Neural crest cell (in vitro differentiated cells): ENCODE measurements at regions not wholly inside any gene's neighbourhood (a gene's known extent, or its start where the extent isn't known, plus 50 kb on each side); places are given as distances from the start of the nearest gene placed in this dataset.

Experiments
- DNase-seq: peaks from one replicate; pipeline ENCODE4 v3.0.0; 2021; ENCODE audit warnings: low read depth, mixed read lengths, low spot score
- H3K27ac Mint-ChIP-seq: one replicate; pipeline ENCODE4 v1.8.0; 2021; ENCODE audit warnings: mild to moderate bottlenecking, mixed read lengths; ENCODE audit not compliant: unreplicated experiment
- H3K27me3 Mint-ChIP-seq: 2 replicates; pipeline ENCODE4 v1.8.0; 2021; ENCODE audit warnings: low read depth, mild to moderate bottlenecking, mixed read lengths
- H3K36me3 Mint-ChIP-seq: 2 replicates; pipeline ENCODE4 v1.8.0; 2021; ENCODE audit warnings: low read depth, mild to moderate bottlenecking, mixed read lengths
- H3K4me1 Mint-ChIP-seq: 2 replicates; pipeline ENCODE4 v1.8.0; 2021; ENCODE audit warnings: mixed read lengths
- H3K4me3 Mint-ChIP-seq: one replicate; pipeline ENCODE4 v1.8.0; 2021; ENCODE audit warnings: mild to moderate bottlenecking, mixed read lengths
- H3K9me3 Mint-ChIP-seq: 2 replicates; pipeline ENCODE4 v1.8.0; 2021; ENCODE audit warnings: mixed read lengths
- CTCF ChIP-seq: fragments of 200-600 bp; sonication (generic); conservative IDR thresholded peaks from 2 replicates; pipeline ENCODE4 v1.5.0; 2021; ENCODE audit warnings: antibody characterized with exemption, mild to moderate bottlenecking

GRCh38 chr2:7924023-7924762, 757.7 kb upstream of the ID2 start:
- Mint-ChIP-seq H3K9me3 (peaks cover 8% of the 10 kb centered on the region), H3K27me3 (no peaks in the 10 kb centered on the region), H3K36me3 (peaks cover 4% of the 10 kb centered on the region), H3K27ac (no peak overlapping the region), H3K4me3 (no peak overlapping the region), H3K4me1 (no peaks in the 10 kb centered on the region)
- no peak for TF ChIP-seq CTCF
- no peak for DNase-seq

GRCh38 chr2:7925506-7925905, 756.4 kb upstream of the ID2 start:
- Mint-ChIP-seq H3K4me1 (no peaks in the 10 kb centered on the region), H3K4me3 (no peak overlapping the region), H3K9me3 (peaks cover 5% of the 10 kb centered on the region), H3K27ac (no peak overlapping the region), H3K27me3 (no peaks in the 10 kb centered on the region), H3K36me3 (peaks cover 4% of the 10 kb centered on the region)
- no peak for TF ChIP-seq CTCF
- no peak for DNase-seq

- peaks cover 4% of the 10 kb centered on the region for H3K36me3 Mint-ChIP-seq
- H3K4me1 Mint-ChIP-seq = no peaks in the 10 kb centered on the region
- peaks cover 2% of the 10 kb centered on the region for H3K9me3 Mint-ChIP-seq
- H3K27ac Mint-ChIP-seq = no peak overlapping the region
- no peaks in the 10 kb centered on the region for H3K27me3 Mint-ChIP-seq
- H3K4me3 Mint-ChIP-seq = no peak overlapping the region
- no peak for DNase-seq
- TF ChIP-seq CTCF = no peak
Measured at GRCh38 chr2:7927691-7928090, 754.2 kb upstream of the ID2 start.

GRCh38 chr2:7929281-7929680, 752.6 kb upstream of the ID2 start:
- H3K36me3 Mint-ChIP-seq = no peaks in the 10 kb centered on the region
- H3K27me3 Mint-ChIP-seq = no peaks in the 10 kb centered on the region
- no peak for DNase-seq
- H3K4me3 Mint-ChIP-seq = no peak overlapping the region
- TF ChIP-seq CTCF = no peak
- no peaks in the 10 kb centered on the region for H3K4me1 Mint-ChIP-seq
- H3K27ac Mint-ChIP-seq = no peak overlapping the region
- H3K9me3 Mint-ChIP-seq = no peaks in the 10 kb centered on the region

GRCh38 chr2:7930800-7931635, 750.8 kb upstream of the ID2 start:
- H3K27me3 Mint-ChIP-seq = no peaks in the 10 kb centered on the region
- no peaks in the 10 kb centered on the region for H3K36me3 Mint-ChIP-seq
- H3K4me1 Mint-ChIP-seq = no peaks in the 10 kb centered on the region
- no peak for TF ChIP-seq CTCF
- H3K27ac Mint-ChIP-seq = no peak overlapping the region
- H3K4me3 Mint-ChIP-seq = no peak overlapping the region
- no peak for DNase-seq
- H3K9me3 Mint-ChIP-seq = no peaks in the 10 kb centered on the region
